Adrenal gland (tissue), 5 donors: ENCODE measurements at regions not wholly inside any gene's neighbourhood (a gene's known extent, or its start where the extent isn't known, plus 50 kb on each side); places are given as distances from the start of the nearest gene placed in this dataset.
"Not testable (repeated sequence)": the region's sequence is repeated elsewhere in the genome, so short reads cannot be mapped to it uniquely, and the experiment has no call there.

Experiments used
- CTCF ChIP-seq, 6 experiments: fragments of 450-650 bp in 4 of 6; fragments of 200-600 bp in 2 of 6; sonication (generic) in 1 of 6; IDR thresholded peaks; 1 replicate in 5 of 6; 2 replicates in 1 of 6; pipeline versions ENCODE4 v1.5.1 to v1.8.0; 2016 to 2021; ENCODE audit warnings: antibody characterized with exemption in 6 of 6, mild to moderate bottlenecking in 2 of 6, moderate library complexity in 1 of 6
- POLR2A ChIP-seq, 2 donors: fragments of 450-650 bp; IDR thresholded peaks; one replicate each; pipeline ENCODE4 v1.6.1; 2017; ENCODE audit warnings: antibody characterized with exemption in 2 of 2, mild to moderate bottlenecking in 2 of 2, moderate library complexity in 1 of 2
- donor health status: DM: no; HTN: no; CAD: no.

- not testable (repeated sequence) for TF ChIP-seq CTCF, POLR2A (IDR thresholded peaks at IDR 0.05)
Observed at GRCh38 chr21:9752028-9752427, 769.4 kb upstream of the TPTE start.
